NOMO-1 (cell line): ENCODE measurements at regions not wholly inside any gene's neighbourhood (a gene's known extent, or its start where the extent isn't known, plus 50 kb on each side); places are given as distances from the start of the nearest gene placed in this dataset.
"Not testable (repeated sequence)": the region's sequence is repeated elsewhere in the genome, so short reads cannot be mapped to it uniquely, and the experiment has no call there.

Experiments
- DNase-seq, 2 experiments: peaks; one replicate each; lab custom pipeline; 2025; ENCODE audit not compliant: unreplicated experiment in 2 of 2; lab: John Stamatoyannopoulos, UW

GRCh38 chr2:200199576-200200263 lies 106.8 kb upstream of the SPATS2L start:
- DNase-seq, result no peak

DNA sequence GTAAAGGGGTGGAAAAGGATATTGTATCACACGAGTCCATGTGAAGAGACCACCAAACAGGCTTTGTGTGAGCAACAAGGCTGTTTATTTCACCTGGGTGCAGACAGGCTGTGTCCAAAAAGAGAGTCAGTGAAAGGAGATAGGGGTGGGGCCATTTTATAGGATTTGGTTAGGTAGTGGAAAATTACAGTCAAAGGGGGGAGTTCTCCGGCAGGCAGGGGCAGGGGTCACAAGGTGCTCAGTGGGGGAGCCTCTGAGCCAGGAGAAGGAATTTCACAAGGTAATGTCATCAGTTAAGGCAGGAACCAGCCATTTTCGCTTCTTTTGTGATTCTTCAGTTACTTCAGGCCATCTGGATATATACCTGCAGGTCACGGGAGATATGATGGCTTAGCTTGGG lies 104.7 kb upstream of the SPATS2L start:
- DNase-seq, result not testable (repeated sequence)

GRCh38 chr2:200203381-200203827 lies 103.1 kb upstream of the SPATS2L start:
- DNase-seq, result no peak

DNA sequence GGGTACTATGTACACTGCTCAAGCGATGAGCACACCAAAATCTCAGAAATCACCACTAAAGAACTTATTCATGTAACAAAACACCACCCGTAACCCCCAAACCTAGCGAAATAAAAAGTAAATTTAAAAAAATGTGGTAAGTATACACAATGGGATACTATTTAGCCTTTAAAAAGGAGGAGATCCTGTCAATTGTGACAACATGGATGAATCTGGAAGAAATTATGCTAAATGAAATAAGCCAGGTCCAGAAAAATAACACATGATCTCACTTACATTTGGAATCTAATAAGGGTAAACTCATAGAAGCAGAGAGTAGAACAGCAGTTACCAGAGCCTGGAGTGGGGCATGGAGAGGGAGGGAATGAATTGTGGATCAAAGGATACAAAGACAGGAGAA lies 98.5 kb upstream of the SPATS2L start:
- DNase-seq, result no peak

- no peak for DNase-seq
Measured at GRCh38 chr2:200209030-200209429, 97.5 kb upstream of the SPATS2L start.

GRCh38 chr2:200211643-200212042 lies 94.8 kb upstream of the SPATS2L start:
- DNase-seq, result no peak

GRCh38 chr2:200212862-200213425 lies 93.5 kb upstream of the SPATS2L start:
- DNase-seq, result no peak

DNA sequence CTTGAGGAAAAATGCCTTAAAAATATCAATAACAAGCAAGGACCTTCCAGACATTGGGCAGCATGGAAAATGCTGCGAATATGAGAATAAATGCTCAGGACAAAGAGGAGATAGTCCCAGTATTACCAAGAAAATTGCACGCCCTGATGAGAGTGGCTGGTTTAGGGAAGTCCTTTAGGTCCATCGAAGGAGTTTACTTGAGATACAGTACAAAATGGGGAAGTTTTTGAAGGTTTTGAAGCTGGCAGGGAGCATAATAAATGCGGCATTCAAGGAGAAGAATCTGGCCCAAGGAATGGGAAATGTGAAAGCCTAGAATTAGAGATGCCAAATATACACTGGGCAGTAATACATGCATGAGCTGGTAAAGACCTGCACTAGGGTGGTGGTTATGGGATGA lies 90.2 kb upstream of the SPATS2L start:
- DNase-seq, result peak in 1 of 2 experiments; percentile 38

DNA sequence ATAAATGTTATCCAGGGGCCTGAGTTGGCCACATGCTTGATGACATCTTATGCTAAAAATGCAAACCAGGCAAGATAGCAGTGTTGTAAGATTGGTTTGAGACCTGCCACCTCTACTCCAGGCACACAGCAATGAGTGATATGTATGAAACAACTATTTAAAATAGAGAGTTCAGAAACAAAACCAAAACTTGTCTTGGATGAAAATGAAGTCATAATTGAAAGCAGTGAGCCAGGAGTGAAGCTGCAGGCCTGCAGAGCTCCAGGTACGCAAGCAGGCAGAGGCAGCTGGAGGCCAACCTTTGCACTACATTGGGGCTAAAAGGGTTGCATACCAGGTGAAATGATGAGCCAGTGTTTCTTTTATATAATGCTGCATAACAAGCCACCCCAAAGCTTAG lies 89.2 kb upstream of the SPATS2L start:
- DNase-seq, result no peak

GRCh38 chr2:200218645-200219044 lies 87.8 kb upstream of the SPATS2L start:
- DNase-seq, result no peak

DNA sequence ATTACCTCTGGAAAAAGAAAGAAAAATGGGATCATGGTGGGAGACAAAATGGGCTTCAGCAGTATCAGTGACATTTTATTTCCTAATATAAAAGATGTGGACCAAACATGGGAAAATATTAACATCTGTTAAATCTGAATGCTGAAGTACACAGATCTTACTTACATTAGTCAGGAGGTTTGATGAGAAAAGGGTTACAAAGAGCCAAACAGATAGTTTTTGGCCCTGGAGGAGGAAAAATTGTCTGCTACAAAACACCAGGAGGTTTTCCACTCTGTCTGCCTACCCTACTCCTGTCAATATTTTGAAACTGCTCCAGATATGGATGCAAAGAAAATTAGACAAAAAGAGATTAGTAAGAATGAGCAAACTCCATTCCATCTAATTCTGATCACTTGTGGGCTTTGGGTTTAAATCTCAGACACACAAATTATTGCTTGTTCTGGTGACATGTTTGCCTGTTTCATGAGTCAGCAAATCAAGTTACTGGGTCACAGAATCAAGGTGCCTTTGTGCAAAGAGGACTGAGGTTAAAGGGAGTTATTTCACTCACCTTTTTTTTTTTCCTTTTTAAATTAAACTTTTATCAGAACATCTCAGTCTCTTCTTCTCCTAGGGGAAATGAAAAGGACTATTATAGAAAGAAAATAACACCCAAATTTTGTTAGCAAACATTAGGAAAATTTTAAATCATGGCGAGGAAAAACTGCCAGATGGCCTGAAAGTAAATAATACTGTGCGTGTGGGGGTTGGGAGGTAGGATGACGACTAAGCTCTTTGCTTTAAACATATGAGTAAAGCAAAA lies 87.0 kb upstream of the SPATS2L start:
- no peak for DNase-seq

DNA sequence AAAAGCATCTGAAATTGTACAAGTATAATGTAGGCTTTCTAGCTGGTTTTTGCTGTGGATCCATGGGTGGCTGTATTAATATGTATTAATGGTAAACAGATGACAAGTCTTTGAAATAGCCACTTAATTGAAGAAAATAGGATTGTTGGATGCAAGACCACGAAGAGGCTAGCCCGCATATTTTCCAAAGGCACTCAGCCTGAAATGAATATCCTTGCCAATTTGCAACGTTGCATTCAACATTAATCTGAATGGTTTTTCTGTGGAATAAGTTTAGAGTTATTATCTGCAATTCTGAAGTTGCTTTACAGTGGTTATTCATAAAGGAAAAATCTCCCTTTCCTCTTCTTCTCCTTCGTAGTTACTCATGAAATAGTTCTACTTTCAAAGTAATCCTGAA lies 86.2 kb upstream of the SPATS2L start:
- DNase-seq, result no peak

DNA sequence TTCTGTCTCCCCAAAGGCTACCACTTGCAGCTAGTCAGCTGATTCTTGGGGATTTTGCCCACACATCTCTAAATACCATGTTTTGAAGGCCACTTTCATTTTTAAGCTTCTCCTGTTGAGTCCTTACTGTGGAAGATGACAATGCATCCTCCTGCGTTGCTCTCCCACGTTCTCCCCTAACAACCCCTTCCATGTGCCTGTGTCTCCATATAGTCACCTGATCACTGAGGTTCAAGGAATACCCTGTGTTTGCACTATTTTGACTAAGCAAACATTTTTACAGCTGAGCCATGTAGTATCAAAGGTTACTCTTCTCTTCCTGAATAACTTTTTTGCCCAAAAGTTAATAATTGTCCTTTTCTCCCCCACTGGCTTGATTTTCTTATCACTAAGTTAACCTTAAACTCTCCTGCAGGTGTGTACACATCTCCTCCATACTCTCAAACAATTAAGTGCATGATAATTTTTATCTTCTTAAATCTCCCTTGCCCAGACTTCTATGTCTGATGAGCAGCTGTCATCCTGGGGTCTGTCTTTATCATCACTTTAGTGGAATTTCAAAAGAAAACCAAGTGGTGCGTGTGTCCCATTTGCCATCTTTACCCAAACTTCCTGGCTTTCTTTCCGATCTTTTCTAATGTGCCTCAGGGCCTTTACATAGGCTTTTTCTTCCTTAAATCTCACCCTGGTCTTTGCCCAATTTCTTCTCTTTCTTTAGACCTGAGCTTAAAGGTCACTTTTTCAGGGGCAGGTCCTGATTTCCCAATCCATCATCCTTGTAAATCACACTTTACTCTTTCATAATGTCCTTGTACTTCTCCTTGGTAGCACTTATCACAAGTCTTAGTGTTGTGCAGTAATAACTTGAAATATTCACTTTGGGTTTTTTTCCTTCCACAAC lies 85.2 kb upstream of the SPATS2L start:
- DNase-seq, result no peak

GRCh38 chr2:200222791-200223190 lies 83.7 kb upstream of the SPATS2L start:
- DNase-seq, result no peak

DNA sequence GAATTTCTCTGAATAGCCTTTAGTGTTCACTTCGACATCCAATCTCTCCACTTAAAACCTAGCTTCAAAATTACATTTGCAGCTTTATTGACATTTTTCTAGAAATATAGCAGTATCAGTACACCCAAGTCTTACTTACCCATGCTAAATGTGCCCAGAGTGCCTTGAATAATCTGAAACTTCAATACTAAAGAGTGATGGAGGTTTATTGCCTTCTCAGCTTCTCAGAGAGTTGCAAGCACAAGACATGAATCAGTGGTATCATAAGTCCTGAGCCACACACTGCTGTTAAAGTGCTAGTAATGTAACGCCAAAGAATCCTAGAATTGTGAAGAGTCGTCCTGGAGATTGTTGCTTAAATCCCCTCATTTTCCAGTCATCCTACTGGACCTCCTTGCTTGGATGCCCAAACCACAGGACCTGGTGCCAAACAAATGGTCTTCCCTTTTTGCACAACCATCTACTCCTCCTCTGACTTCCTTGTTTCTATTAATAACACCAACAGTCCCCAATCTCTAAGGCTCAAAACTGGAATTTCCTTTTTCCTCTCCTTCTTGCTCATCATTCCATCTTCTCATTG lies 83.2 kb upstream of the SPATS2L start:
- DNase-seq, result no peak

- DNase-seq, result no peak
Measured at GRCh38 chr2:200225951-200226350, 80.5 kb upstream of the SPATS2L start.

- DNase-seq, result no peak
Measured at GRCh38 chr2:200226451-200227426, 79.8 kb upstream of the SPATS2L start.

DNA sequence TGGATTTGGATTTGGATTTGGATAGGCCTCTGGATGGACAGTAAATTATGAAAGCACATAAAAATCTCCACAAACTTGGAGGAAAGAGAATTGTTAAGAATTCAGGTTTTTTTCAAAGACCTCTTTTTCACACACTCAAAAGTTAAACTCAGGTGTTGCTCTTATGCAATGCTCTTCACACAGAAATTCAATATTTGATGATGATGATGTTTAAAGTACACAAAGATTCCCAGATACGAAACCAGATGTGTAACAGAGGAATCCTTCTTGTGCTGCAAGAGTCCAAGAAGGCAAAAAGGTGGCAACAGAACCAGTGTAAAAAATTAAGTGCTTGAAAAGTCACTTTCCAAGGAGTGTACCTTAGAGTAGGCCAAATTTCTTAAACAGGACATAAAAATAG lies 75.8 kb upstream of the SPATS2L start:
- DNase-seq, result no peak

GRCh38 chr2:200235533-200235932 lies 71.0 kb upstream of the SPATS2L start:
- peak in 1 of 2 experiments; percentile 8 for DNase-seq
